Astrocyte of the hippocampus (primary cell): ENCODE measurements at regions not wholly inside any gene's neighbourhood (a gene's known extent, or its start where the extent isn't known, plus 50 kb on each side); places are given as distances from the start of the nearest gene placed in this dataset.
"Not testable (repeated sequence)": the region's sequence is repeated elsewhere in the genome, so short reads cannot be mapped to it uniquely, and the experiment has no call there.

Experiments
- DNase-seq: peaks from one replicate; pipeline ENCODE4 v3.0.0; 2011; ENCODE audit warnings: low read depth, low spot score

GRCh38 chr13:111493468-111493867 is 173.0 kb downstream of the TEX29 start:
- no peak for DNase-seq

DNA sequence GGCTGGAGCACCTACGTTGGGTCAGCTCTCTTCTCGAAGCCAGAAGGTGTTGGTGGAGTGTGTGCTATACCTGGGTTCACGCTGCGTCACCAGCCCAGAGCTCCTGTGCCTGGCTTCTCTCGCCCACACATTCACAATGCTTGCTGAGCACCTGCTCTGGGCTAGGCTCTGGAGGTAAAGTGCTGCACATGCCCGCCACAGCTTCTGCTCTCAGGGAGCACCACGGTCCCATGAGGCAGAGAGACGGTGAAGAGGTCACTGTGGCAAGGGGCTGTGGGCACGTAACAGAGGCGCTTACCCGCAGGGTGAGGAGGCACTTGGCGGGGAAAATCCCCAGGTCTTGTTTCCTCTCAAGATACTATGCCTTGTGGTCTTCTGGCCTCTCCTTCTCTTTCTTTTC is 174.2 kb downstream of the TEX29 start:
- no peak for DNase-seq

DNA sequence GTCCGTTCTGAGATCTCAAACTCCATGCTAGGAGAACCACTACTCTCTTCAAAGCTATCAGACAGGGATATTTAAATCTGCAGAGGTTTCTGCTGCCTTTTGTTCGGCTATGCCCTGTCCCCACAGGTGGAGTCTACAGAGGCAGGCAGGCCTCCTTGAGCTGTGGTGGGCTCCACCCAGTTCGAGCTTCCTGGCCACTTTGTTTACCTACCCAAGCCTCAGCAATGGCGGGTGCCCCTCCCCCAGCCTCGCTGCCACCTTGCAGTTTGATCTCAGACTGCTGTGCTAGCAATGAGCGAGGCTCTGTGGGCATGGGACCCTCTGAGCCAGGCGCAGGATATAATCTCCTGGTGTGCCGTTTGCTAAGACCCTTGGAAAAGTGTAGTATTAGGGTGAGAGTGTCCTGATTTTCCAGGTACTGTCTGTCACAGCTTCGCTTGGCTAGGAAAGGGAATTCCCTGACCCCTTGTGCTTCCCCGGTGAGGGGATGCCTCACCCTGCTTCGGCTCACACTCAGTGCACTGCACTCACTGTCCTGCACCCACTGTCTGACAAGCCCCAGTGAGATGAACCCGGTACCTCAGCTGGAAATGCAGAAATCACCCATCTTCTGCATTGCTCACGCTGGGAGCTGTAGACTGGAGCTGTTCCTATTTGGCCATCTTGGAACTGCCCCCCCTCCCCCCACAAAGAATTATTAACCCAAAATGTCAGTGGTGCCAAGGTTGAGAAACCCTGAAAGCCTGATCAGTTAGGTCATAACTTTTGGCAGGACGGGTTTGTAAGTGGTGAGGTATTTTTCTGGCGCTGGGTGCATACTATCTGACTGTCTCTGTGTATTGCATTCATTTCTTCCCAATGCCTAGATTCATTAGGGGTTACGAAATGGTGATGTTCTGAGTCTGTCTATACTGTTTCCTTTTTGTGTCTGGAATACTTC is 181.4 kb downstream of the TEX29 start:
- not testable (repeated sequence) for DNase-seq

- DNase-seq: no peak
These were observed 182.5 kb downstream of the TEX29 start for GRCh38 chr13:111502957-111503356.

- no peak for DNase-seq
These were observed 182.9 kb downstream of the TEX29 start for GRCh38 chr13:111503376-111503775.

- DNase-seq: no peak
These were observed 183.7 kb downstream of the TEX29 start for GRCh38 chr13:111503905-111504695.

DNA sequence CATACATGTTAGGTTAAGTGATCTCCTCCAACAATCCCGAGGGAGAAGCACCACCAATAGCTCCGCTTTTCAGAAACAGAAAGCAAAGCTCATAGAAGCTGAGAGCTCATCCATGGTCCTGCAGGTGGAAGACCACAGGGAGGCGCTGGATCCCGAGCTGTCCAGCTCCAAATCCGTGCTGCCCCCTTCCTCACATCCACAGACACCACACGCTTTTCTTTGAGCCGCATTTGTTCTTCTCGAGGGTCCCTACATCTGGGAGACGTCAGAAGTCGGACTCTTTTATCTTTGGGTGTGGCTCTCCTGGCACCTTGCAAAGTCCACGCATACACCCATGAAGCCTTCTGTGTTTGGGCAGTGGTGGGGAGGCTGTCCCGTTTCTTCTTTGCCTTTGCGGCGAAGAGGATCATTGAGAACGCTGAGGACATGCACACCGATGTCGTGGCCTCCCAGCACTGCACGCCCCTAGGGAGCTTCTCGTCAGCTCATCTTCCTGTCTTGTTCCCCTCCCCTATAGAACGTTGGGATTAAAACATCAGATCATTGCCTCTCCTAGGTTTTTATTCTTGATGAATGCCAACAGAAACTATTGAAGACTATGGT is 184.8 kb downstream of the TEX29 start:
- DNase-seq: no peak

DNA sequence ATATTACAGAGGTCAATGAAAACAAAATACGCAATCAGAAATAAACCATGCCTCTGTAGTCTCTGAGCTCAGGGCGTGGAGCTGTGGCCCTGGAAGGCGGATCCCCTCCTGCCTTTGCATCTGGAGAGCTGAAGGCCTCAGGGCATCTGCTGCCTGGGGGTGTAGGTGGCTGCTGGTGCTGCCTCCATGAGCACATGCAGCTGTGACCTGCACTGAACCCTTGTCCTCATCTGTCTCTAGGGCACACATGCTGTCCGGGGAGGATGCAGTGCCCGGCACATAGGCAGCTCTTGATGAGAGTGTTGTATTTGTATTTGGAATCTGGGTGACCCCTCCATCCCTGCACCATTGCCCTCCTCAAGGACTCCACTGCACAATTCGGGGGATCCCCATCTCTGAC is 185.7 kb downstream of the TEX29 start:
- DNase-seq: no peak

DNA sequence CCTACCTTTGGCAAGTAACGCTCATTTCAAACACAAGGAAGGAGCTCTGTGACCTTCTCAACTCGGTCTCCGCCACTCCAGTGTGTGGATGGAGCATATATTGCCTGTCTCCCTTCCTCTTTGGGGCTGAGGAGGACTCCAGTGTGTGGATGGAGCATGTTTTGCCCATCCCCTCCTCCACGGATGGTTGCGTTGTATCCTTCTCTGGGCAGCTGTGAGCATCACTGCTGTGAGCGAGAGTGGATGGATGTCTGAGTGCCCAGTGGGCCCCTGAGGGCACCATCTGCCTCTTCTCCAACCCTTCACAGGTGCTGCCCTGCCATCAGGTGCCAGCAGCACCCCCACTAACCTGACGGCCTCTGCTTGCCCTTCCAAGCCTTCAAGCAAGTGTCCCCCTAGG is 186.2 kb downstream of the TEX29 start:
- DNase-seq: no peak

- no peak for DNase-seq
These were observed 187.9 kb downstream of the TEX29 start for GRCh38 chr13:111508164-111508870.

- DNase-seq: no peak
These were observed 188.6 kb downstream of the TEX29 start for GRCh38 chr13:111508902-111509509.

- DNase-seq: no peak
These were observed 190.2 kb downstream of the TEX29 start for GRCh38 chr13:111510502-111511218.

DNA sequence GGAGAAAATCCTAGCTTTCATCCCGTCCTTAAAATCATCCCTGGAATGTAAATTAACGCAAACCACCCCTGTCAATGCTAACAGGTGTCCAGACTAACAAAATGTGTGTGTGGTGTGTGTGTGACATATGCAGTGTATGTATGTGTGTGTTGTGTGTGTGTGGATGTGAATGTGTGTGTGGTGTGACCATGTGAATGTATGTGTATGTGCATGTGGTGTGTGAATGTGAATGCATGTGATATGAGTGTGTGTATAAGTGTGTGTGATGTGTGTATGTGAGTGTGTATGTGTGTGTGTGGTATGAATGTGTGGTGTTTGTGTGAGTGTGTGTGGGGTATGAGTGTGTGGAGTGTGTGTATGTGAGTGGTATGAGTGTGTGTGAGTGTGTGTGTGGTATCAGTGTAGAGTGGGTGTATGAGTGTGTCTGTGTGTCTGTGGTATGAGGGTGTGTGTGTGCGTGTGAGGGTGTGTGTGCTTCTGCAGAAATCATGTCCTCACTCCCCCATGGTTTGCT is 190.8 kb downstream of the TEX29 start:
- DNase-seq: no peak

DNA sequence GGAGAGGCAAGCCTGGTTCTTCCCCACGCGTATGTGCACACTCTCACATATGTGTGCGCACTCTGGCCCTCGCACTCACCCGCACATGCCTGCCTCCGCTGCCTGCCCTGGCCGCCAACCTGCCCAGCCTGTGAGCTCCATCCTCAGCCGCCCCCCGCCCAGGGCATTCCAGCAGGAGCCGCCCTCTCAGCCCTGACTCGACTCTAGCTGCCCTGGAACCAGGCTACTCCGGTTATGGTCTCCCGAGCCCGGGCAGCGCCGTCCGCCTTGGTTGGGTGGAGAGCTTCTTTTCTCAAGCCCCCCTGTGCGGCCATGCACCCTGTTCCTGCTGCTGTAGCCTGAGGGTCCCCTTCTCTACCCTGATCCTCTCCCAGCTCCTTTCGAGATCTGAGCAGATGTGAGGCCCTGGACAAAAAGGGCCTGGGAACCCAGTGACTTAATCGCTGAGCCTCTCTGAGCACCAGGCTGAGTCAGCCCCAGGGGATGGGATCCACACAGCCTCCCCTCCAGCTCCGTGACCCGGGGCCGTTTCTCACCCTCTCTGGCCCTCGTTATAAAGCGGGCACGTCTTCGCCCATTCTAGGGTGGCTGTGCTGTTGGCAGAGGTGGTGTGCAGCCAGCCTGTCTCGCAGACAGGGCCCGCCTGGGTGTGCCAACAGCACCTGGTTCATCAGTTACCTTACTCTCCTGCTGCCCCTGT is 191.5 kb downstream of the TEX29 start:
- DNase-seq: no peak

- no peak for DNase-seq
These were observed 192.3 kb downstream of the TEX29 start for GRCh38 chr13:111512707-111513106.

GRCh38 chr13:111513766-111514609 is 193.5 kb downstream of the TEX29 start:
- DNase-seq: no peak

DNA sequence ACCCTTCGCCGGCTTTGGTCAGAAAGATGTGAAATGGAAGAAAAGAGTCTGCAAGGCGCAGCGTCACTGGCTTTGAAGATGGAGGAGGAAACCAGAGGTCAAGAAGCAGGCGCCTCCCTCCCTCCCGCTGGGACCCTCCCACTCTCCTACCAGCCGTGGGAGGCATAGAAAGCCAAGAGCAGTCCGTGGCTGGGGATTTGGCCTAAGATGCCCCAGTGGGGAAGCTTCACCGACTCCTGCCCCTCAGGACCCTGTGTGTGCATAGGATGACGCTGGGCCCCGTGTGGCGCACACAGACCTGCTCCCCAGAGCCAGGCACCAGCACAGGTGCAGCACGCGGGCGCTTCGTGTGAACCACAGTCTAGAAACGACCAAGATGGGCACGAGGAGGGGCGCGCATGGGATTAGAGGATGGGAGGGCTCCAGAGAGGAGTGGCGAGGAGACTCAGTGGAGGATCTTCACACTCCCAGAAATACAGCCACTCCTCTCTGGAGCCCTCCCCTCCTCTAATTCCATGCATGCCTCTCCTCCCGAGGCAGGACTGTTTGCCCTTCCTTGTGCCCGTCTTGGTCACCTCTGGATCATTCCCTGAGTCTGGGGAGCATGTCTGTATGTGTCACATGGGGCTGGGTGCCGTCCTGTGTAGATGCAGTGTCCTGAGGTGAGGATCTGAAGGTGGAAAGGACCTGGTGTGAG is 194.3 kb downstream of the TEX29 start:
- DNase-seq: no peak

- no peak for DNase-seq
These were observed 194.8 kb downstream of the TEX29 start for GRCh38 chr13:111515307-111515617.
